ENCODE measurements at regions not wholly inside any gene's neighbourhood (a gene's known extent, or its start where the extent isn't known, plus 50 kb on each side); places are given as distances from the start of the nearest gene placed in this dataset.

- H3K9me2 ChIP-seq (replicated peaks; ENCODE audit: insufficient read depth) = no peaks in the 10 kb centered on the region
- H3K4me1 ChIP-seq (ENCODE audit: insufficient read depth) = no peaks in the 10 kb centered on the region
These were observed 272.1 kb downstream of the BCL11B start for GRCh38 chr14:98999901-99000300.

GRCh38 chr14:99001241-99001640 is 270.8 kb downstream of the BCL11B start:
- H2AFZ ChIP-seq = no peak overlapping the region
- DNase-seq (ENCODE audit: low spot score) = no peak
- no peak overlapping the region for H3K4me2 ChIP-seq
- no peak overlapping the region for H3K4me3 ChIP-seq
- H3K9me3 ChIP-seq (ENCODE audit: low read depth) = no peaks in the 10 kb centered on the region
- H3K27me3 ChIP-seq = no peaks in the 10 kb centered on the region
- H3K27ac ChIP-seq = no peak overlapping the region
- H3K36me3 ChIP-seq (replicated peaks; ENCODE audit: insufficient read depth, low read depth) = no peaks in the 10 kb centered on the region
- no peaks in the 10 kb centered on the region for H3K9me2 ChIP-seq (replicated peaks; ENCODE audit: insufficient read depth)
- TF ChIP-seq EZH2phosphoT487 (IDR thresholded peaks at IDR 0.05; ENCODE audit: low read depth, severe bottlenecking, unreplicated experiment) (no peak), EZH2 (IDR thresholded peaks at IDR 0.05; ENCODE audit: borderline replicate concordance) (no peak), CTCF (IDR thresholded peaks at IDR 0.05; ENCODE audit: poor library complexity) (no peak)
- H4K20me1 ChIP-seq (ENCODE audit: insufficient read depth, poor library complexity, severe bottlenecking) = no peaks in the 10 kb centered on the region
- no peaks in the 10 kb centered on the region for H3K79me2 ChIP-seq
- H3K4me1 ChIP-seq (ENCODE audit: insufficient read depth) = no peaks in the 10 kb centered on the region
- 90% methylated on average over 7 of the region's 7 CpGs for WGBS (ENCODE audit: low lambda C conversion rate, missing lambda C conversion rate)

More at GRCh38 chr14:98999901-99000300, 272.1 kb downstream of the BCL11B start:
- no peak for DNase-seq (ENCODE audit: low spot score)
- no peak overlapping the region for H3K4me3 ChIP-seq
- no peaks in the 10 kb centered on the region for H4K20me1 ChIP-seq (ENCODE audit: insufficient read depth, poor library complexity, severe bottlenecking)
- no peak overlapping the region for H2AFZ ChIP-seq
- H3K9me3 ChIP-seq (ENCODE audit: low read depth) = no peaks in the 10 kb centered on the region
- no peak overlapping the region for H3K27ac ChIP-seq
- no peaks in the 10 kb centered on the region for H3K79me2 ChIP-seq
- H3K27me3 ChIP-seq = no peaks in the 10 kb centered on the region
- WGBS (ENCODE audit: low lambda C conversion rate, missing lambda C conversion rate) = 91% methylated on average over 11 of the region's 11 CpGs
- no peak overlapping the region for H3K4me2 ChIP-seq
- H3K36me3 ChIP-seq (replicated peaks; ENCODE audit: insufficient read depth, low read depth) = no peaks in the 10 kb centered on the region
- no peak for TF ChIP-seq CTCF (IDR thresholded peaks at IDR 0.05; ENCODE audit: poor library complexity)

- Histone ChIP-seq H3K4me2 (no peak overlapping the region), H2AFZ (no peak overlapping the region), H3K36me3 (replicated peaks; ENCODE audit: insufficient read depth, low read depth) (no peaks in the 10 kb centered on the region), H3K9me3 (ENCODE audit: low read depth) (no peaks in the 10 kb centered on the region), H3K27me3 (no peaks in the 10 kb centered on the region), H3K9me2 (replicated peaks; ENCODE audit: insufficient read depth) (no peaks in the 10 kb centered on the region), H3K4me3 (no peak overlapping the region), H3K27ac (no peak overlapping the region), H3K4me1 (ENCODE audit: insufficient read depth) (no peaks in the 10 kb centered on the region), H4K20me1 (ENCODE audit: insufficient read depth, poor library complexity, severe bottlenecking) (no peaks in the 10 kb centered on the region), H3K79me2 (no peaks in the 10 kb centered on the region)
- no peak for DNase-seq (ENCODE audit: low spot score)
- TF ChIP-seq CTCF (IDR thresholded peaks at IDR 0.05; ENCODE audit: poor library complexity) = no peak
- TF ChIP-seq EZH2 (IDR thresholded peaks at IDR 0.05; ENCODE audit: borderline replicate concordance) = no peak
- TF ChIP-seq EZH2phosphoT487 (IDR thresholded peaks at IDR 0.05; ENCODE audit: low read depth, severe bottlenecking, unreplicated experiment) = no peak
These were observed 268.4 kb downstream of the BCL11B start for GRCh38 chr14:99003646-99004045.

GRCh38 chr14:99004112-99004511 is 267.9 kb downstream of the BCL11B start:
- H3K27ac ChIP-seq = no peak overlapping the region

More at GRCh38 chr14:99004112-99004511, 267.9 kb downstream of the BCL11B start:
- no peaks in the 10 kb centered on the region for H3K4me1 ChIP-seq (ENCODE audit: insufficient read depth)
- H3K9me2 ChIP-seq (replicated peaks; ENCODE audit: insufficient read depth) = no peaks in the 10 kb centered on the region
- no peaks in the 10 kb centered on the region for H4K20me1 ChIP-seq (ENCODE audit: insufficient read depth, poor library complexity, severe bottlenecking)
- DNase-seq (ENCODE audit: low spot score) = no peak
- H3K4me3 ChIP-seq = no peak overlapping the region
- H3K27me3 ChIP-seq = no peaks in the 10 kb centered on the region
- H3K36me3 ChIP-seq (replicated peaks; ENCODE audit: insufficient read depth, low read depth) = no peaks in the 10 kb centered on the region
- 67% methylated on average over 3 of the region's 3 CpGs for WGBS (ENCODE audit: low lambda C conversion rate, missing lambda C conversion rate)
- no peak overlapping the region for H2AFZ ChIP-seq
- no peak overlapping the region for H3K4me2 ChIP-seq
- H3K9me3 ChIP-seq (ENCODE audit: low read depth) = no peaks in the 10 kb centered on the region
- TF ChIP-seq CTCF (IDR thresholded peaks at IDR 0.05; ENCODE audit: poor library complexity) (no peak), EZH2phosphoT487 (IDR thresholded peaks at IDR 0.05; ENCODE audit: low read depth, severe bottlenecking, unreplicated experiment) (no peak), EZH2 (IDR thresholded peaks at IDR 0.05; ENCODE audit: borderline replicate concordance) (no peak)
- no peaks in the 10 kb centered on the region for H3K79me2 ChIP-seq
